ENCODE measurements at regions not wholly inside any gene's neighbourhood (a gene's known extent, or its start where the extent isn't known, plus 50 kb on each side); places are given as distances from the start of the nearest gene placed in this dataset.
A peak's percentile ranks its signal among the peaks of the same experiment; 100 is the strongest.
"Not testable (repeated sequence)": the region's sequence is repeated elsewhere in the genome, so short reads cannot be mapped to it uniquely, and the experiment has no call there.

DNA sequence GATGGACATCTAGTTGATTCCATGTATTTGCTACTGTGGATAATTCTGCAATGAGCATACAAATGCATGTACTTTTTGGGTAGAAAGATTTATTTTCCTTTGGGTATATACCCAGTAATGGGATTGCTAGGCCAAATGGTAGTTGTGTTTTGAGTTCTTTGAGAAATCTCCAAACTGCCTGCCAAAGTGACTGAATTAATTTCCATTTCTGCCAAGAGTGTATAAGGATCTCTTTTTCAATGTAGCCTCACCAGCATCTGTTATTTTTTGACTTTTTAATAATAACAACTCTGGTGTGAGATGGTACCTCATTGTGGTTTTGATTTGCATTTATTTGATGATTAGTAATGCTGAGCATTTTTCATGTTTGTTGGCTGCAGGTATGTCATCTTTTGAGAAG is 435.0 kb upstream of the CBLB start:
- FAIRE-seq (peak; percentile 60), DNase-seq (ENCODE audit: insufficient read length) (no peak)
- no peak for TF ChIP-seq TAF1 (IDR thresholded peaks at IDR 0.05; ENCODE audit: borderline replicate concordance, low read depth, low read length)
- TF ChIP-seq POLR2AphosphoS5 (IDR thresholded peaks at IDR 0.05; ENCODE audit: low read depth, low read length), result no peak
- TF ChIP-seq POLR2A (IDR thresholded peaks at IDR 0.05; ENCODE audit: low read depth, low read length), result no peak

DNA sequence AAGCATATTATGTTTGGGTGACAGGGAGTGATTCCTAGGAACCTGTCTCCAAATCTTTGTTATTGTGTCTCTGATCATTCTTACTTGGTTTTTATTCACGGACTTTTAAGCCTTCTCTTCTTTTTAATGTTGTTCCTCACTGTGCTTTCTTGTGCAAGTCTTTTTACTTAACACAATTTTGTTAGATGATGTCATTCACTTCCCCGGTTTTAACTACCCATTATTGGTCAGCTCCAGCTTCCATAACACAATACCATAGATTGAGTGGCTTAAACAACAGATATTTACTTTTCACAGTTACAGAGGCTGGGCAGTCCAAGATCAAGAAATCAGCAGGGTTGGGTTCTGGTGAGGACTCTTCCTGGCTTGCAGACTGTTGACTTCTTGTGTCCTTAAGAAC is 436.3 kb upstream of the CBLB start:
- no peak for TF ChIP-seq TAF1 (IDR thresholded peaks at IDR 0.05; ENCODE audit: borderline replicate concordance, low read depth, low read length)
- no peak for TF ChIP-seq POLR2AphosphoS5 (IDR thresholded peaks at IDR 0.05; ENCODE audit: low read depth, low read length)
- TF ChIP-seq POLR2A (IDR thresholded peaks at IDR 0.05; ENCODE audit: low read depth, low read length), result no peak
- FAIRE-seq (no peak), DNase-seq (ENCODE audit: insufficient read length) (no peak)

DNA sequence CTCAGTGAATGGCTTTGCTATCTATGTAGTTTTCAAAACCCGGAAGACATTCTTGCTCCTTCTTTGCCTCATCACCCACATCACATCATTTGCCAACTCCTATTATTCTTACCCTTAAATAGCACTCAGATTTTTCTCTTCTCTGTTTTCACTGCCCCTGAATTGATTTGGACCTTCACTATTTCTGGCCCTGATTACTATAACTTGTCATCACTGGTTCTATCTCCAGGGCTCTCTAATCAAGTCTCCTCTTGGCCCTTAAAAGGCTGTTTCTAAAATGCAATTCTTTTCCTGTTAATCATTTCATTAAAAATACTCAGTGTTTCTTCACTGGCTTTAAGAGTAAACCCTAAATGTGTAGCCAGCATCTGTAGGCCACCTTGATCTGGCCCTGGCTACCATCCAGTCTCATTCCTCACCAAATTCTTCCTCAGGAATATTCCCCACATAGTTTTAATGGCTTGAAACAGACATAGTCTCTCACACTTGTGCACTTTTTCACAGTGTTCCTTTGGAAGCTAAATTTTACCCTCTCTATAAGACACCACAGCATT is 437.1 kb upstream of the CBLB start:
- DNase-seq (ENCODE audit: insufficient read length) (no peak), FAIRE-seq (no peak)
- TF ChIP-seq TAF1 (IDR thresholded peaks at IDR 0.05; ENCODE audit: borderline replicate concordance, low read depth, low read length) (no peak), POLR2AphosphoS5 (IDR thresholded peaks at IDR 0.05; ENCODE audit: low read depth, low read length) (no peak), POLR2A (IDR thresholded peaks at IDR 0.05; ENCODE audit: low read depth, low read length) (no peak)

DNA sequence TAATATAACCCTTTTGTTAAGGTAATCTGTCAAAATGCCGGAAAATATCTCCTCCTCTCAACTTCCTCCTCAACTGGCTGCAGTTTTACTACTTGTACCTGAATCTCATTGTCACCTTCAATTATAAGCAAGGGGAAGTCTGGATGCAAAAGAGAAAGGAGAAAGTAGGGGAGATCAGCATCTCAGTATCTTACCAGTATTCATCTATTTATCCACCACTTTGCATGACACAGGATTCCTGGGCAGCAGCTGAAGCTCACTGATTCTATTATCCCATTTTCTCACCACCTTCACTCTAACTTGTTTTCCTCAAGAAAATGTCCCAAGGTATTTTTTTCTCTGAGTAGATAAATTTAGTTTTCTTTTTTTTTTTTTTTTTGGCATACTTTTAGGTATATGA is 440.5 kb upstream of the CBLB start:
- no peak for FAIRE-seq
- TF ChIP-seq POLR2A (IDR thresholded peaks at IDR 0.05; ENCODE audit: low read depth, low read length) (no peak), POLR2AphosphoS5 (IDR thresholded peaks at IDR 0.05; ENCODE audit: low read depth, low read length) (no peak), TAF1 (IDR thresholded peaks at IDR 0.05; ENCODE audit: borderline replicate concordance, low read depth, low read length) (no peak)
- no peak for DNase-seq (ENCODE audit: insufficient read length)

DNA sequence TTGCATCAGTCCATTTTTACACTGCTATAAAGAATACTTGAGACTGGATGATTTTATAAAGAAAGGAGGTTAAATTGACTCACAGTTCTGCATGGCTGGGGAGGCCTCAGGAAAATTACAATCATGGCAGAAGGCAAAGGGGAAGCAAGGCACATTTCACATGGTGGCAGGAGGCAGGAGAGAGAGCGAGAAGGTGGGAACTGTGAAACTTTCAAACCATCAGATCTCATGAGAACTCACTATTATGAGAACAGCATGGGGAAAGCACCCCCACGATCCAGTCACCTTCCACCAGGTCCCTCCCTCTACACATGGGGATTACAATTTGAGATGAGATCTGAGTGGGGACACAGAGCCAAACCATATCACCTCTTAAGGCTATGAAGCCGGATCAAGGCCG is 441.0 kb upstream of the CBLB start:
- FAIRE-seq; DNase-seq (ENCODE audit: insufficient read length): not testable (repeated sequence)

DNA sequence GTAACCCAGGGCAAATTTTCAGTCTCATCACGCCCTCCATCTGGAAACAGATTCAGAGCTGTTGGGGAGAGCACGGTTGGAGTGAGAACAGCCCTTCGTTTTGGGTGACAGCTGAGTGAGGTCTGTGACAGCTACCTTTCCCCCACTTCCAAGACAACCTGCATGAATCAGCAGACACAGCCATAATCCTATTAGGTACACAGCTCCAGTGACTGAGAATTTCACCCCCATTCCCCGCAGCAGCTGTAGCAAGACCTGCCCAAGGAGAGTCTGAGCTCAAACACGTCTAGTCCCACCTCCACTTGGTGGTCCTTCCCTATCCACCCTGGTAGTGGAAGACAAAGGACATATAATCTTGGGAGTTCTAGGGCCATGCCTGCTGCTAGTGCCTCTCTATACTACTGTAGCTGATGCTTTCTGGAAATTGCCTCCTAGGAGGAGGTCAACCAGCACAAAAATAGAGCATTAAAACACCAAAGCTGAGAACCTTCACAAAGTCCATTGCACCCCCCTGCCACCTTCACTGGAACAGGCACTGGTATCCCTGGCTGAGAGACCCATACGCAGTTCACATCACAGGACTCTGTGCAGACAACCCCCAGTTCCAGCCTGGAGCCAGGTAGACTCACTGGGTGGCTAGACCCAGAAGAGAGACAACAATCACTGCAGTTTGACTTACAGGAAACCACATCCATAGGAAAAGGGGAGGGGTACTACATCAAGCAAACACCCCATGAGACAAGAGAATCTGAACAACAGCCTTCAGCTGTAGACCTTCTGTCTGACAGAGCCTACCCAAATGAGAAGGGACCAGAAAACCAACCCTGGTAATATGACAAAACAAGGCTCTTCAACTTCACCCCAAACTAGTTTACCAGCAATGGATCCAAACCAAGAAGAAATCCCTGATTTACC is 448.6 kb upstream of the CBLB start:
- FAIRE-seq (no peak), DNase-seq (ENCODE audit: insufficient read length) (no peak)
- TF ChIP-seq POLR2AphosphoS5 (IDR thresholded peaks at IDR 0.05; ENCODE audit: low read depth, low read length) (no peak), POLR2A (IDR thresholded peaks at IDR 0.05; ENCODE audit: low read depth, low read length) (no peak), TAF1 (IDR thresholded peaks at IDR 0.05; ENCODE audit: borderline replicate concordance, low read depth, low read length) (no peak)

DNA sequence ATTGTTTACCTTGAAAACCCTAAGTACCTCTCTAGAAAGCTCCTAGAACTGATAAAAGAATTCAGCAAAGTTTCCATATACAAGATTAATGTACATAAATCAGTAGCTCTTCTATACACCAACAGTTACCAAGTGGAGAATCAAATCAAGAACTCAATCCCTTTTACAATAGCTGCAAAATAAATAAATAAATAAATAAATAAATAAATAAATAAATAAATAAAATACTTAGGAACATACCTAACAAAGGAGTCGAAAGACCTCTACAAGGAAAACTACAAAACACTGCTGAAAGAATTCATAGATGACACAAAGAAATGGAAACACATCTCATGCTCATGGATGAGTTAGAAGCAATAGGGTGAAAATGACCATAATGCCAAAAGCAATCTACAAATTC is 452.6 kb upstream of the CBLB start:
- DNase-seq (ENCODE audit: insufficient read length); FAIRE-seq: not testable (repeated sequence)

DNA sequence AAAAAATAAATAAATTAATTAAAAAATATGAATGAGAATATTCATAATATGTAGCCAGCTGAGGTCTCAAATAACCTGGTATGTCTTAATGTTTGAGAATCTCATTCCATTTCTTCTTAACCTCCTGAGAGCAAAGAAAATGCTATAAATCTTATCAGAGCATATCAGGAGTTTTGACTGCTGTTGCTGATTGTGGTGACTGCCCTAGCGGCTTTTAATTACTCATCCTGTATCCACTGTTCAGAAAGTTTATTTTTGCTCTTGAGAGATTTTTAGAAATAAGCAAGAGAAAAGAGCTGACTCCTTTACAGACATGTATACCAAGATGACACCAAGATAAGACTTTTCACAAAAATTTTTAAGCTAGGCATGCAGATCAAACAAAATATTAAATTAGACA is 454.8 kb upstream of the CBLB start:
- TF ChIP-seq TAF1 (IDR thresholded peaks at IDR 0.05; ENCODE audit: borderline replicate concordance, low read depth, low read length) (no peak), POLR2AphosphoS5 (IDR thresholded peaks at IDR 0.05; ENCODE audit: low read depth, low read length) (no peak), POLR2A (IDR thresholded peaks at IDR 0.05; ENCODE audit: low read depth, low read length) (no peak)
- DNase-seq (ENCODE audit: insufficient read length), result no peak
- FAIRE-seq, result no peak

DNA sequence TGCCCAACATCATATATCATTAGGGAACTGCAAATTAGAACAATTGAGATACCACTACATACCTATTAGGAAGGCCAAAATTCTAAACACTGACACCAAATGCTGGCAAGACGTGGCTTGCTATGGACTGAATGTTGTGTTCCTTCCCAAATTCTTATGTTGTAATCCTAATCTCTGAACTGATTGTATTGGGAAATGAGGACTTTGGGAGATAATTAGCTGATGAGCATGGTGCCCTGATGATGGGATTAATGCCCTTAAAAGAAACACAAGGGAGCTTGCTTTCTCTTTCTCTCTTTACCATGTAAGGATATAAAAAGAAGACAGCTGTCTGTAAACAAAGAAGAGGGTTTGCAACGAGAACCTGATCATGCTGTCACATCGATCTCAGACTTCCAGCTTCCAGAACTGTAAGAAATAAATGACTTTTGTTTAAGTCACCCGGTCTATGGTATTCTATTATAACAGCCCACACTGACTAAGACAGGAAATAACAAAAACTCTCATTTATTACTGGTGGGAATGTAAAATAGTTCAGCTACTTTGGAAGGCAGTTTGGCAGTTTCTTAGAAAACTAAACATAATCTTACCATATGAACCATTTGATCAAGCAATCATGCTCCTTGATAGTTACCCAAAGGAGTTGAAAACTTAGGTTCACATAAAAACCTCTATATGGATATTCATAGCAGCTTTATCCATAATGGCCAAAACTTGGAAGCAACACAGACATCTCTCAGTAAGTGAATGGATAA is 458.3 kb upstream of the CBLB start:
- DNase-seq (ENCODE audit: insufficient read length) (no peak), FAIRE-seq (no peak)
- TF ChIP-seq POLR2A (IDR thresholded peaks at IDR 0.05; ENCODE audit: low read depth, low read length), result no peak
- no peak for TF ChIP-seq POLR2AphosphoS5 (IDR thresholded peaks at IDR 0.05; ENCODE audit: low read depth, low read length)
- no peak for TF ChIP-seq TAF1 (IDR thresholded peaks at IDR 0.05; ENCODE audit: borderline replicate concordance, low read depth, low read length)

DNA sequence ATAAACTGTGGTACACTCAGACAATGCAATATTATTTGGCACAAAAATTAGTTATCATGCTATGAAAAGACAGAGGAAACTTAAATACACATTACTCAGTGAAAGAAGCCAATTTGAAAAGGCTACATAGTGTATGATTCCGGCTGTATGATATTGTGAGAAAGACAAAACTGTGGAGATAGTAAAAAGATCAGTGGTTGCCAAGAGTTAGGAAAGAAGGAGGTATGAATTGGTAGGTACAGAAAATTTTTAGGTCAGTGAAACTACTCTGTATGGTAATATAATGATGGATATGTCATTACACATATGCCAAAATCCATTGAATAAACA is 458.8 kb upstream of the CBLB start:
- FAIRE-seq (no peak), DNase-seq (ENCODE audit: insufficient read length) (no peak)
- TF ChIP-seq POLR2A (IDR thresholded peaks at IDR 0.05; ENCODE audit: low read depth, low read length), result no peak
- TF ChIP-seq TAF1 (IDR thresholded peaks at IDR 0.05; ENCODE audit: borderline replicate concordance, low read depth, low read length), result no peak
- no peak for TF ChIP-seq POLR2AphosphoS5 (IDR thresholded peaks at IDR 0.05; ENCODE audit: low read depth, low read length)

DNA sequence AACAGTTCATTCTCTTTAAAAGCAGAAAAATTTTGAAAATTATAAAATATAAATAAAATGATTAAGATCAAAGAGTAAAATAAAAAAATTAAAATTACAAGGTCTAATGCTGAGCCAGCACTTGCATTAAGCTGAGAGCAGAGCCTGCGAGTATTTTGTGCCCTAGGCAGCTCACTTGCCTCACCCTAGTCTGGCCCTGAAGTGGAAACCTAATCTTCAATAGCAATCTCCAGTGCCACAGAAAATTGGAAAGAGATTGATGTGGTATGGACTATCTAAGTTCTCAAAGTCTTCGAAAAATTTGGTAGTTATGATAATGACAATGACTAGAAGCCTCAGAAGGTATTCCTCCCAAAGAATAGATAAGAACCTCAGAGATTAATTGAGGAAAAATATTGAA is 459.4 kb upstream of the CBLB start:
- no peak for DNase-seq (ENCODE audit: insufficient read length)
- FAIRE-seq, result no peak
- TF ChIP-seq POLR2A (IDR thresholded peaks at IDR 0.05; ENCODE audit: low read depth, low read length), result no peak
- TF ChIP-seq TAF1 (IDR thresholded peaks at IDR 0.05; ENCODE audit: borderline replicate concordance, low read depth, low read length), result no peak
- TF ChIP-seq POLR2AphosphoS5 (IDR thresholded peaks at IDR 0.05; ENCODE audit: low read depth, low read length), result no peak

DNA sequence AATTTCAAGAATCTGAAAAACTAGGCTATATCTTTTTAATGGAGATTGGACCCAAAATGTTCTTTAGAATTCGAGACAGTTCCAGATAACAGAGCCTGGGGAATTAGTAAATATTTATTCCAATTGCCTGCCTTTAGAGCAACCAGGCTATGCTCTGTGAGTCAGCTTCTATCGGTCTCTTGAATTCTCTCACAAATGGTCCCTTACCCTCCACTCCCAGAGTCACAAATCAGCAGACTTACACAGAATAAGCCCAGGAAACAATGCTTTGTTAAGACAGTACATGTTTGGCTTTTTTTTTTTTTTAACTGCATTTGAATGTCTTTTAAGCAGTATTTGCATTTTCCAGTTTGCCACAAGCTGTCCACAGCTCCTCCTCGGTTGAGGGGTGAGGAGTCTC is 460.7 kb upstream of the CBLB start:
- TF ChIP-seq POLR2A (IDR thresholded peaks at IDR 0.05; ENCODE audit: low read depth, low read length), result no peak
- no peak for TF ChIP-seq TAF1 (IDR thresholded peaks at IDR 0.05; ENCODE audit: borderline replicate concordance, low read depth, low read length)
- no peak for TF ChIP-seq POLR2AphosphoS5 (IDR thresholded peaks at IDR 0.05; ENCODE audit: low read depth, low read length)
- no peak for DNase-seq (ENCODE audit: insufficient read length)
- FAIRE-seq, result no peak

Data from GM12892 (cell line).